ENCODE measurements at regions not wholly inside any gene's neighbourhood (a gene's known extent, or its start where the extent isn't known, plus 50 kb on each side); places are given as distances from the start of the nearest gene placed in this dataset.
"Not testable (repeated sequence)": the region's sequence is repeated elsewhere in the genome, so short reads cannot be mapped to it uniquely, and the experiment has no call there.

- no peak overlapping the region for H2BK20ac ChIP-seq (ENCODE audit: low read depth, low read length)
- no peak overlapping the region for H3K14ac ChIP-seq (replicated peaks; ENCODE audit: low read depth, low read length)
- H4K20me1 ChIP-seq (ENCODE audit: insufficient read depth, low read length), result no peaks in the 10 kb centered on the region
- no peak overlapping the region for H2AFZ ChIP-seq (replicated peaks; ENCODE audit: low read length, poor library complexity)
- no peak for TF ChIP-seq RFX5 (IDR thresholded peaks at IDR 0.05; ENCODE audit: low read depth, low read length)
- no peak for TF ChIP-seq BHLHE40 (IDR thresholded peaks at IDR 0.05; ENCODE audit: low read depth, low read length)
- no peak for TF ChIP-seq MAZ (IDR thresholded peaks at IDR 0.05; ENCODE audit: borderline replicate concordance, low read depth, low read length)
- no peak overlapping the region for H3K23ac ChIP-seq (ENCODE audit: low read depth, low read length)
- no peak overlapping the region for H3K27ac ChIP-seq (ENCODE audit: insufficient read depth, low read length)
- H3K4ac ChIP-seq (ENCODE audit: low read depth, low read length), result no peak overlapping the region
- POLR2A ChIA-PET (ENCODE audit: unreplicated experiment), result no interaction called here
- BruUV-seq (replicated peaks), result no TSS peak
- H3K18ac ChIP-seq (ENCODE audit: low read depth, low read length), result no peak overlapping the region
- no peak for DNase-seq
- peaks cover 17% of the 10 kb centered on the region for H3K9me3 ChIP-seq (ENCODE audit: control insufficient read depth, insufficient read depth, low read length)
- H2BK15ac ChIP-seq (ENCODE audit: low read depth, low read length), result no peak overlapping the region
- no peaks in the 10 kb centered on the region for H3K27me3 ChIP-seq (ENCODE audit: control insufficient read depth, insufficient read depth, low read length)
- no peak overlapping the region for H3K9ac ChIP-seq (ENCODE audit: low read depth, low read length)
- intact Hi-C loops (cut with micrococcal nuclease) (no loop called here), dilution Hi-C loops (cut with HindIII; ENCODE audit: low sequenced_read_pairs, unreplicated experiment) (no loop called here), in situ Hi-C loops (cut with MboI; ENCODE audit: low sequenced_read_pairs) (no loop called here)
- H3K36me3 ChIP-seq (ENCODE audit: control insufficient read depth, insufficient read depth, low read length), result no peaks in the 10 kb centered on the region
- H3K79me1 ChIP-seq (ENCODE audit: low read depth in 1 of 2, low read length in 2 of 2), result no peaks in the 10 kb centered on the region
- no peaks in the 10 kb centered on the region for H3K4me1 ChIP-seq (ENCODE audit: control insufficient read depth, insufficient read depth, low read length)
- H2AK5ac ChIP-seq (ENCODE audit: low read depth, low read length), result no peak overlapping the region
- no peak for ATAC-seq (ENCODE audit: low read depth)
- no peak overlapping the region for H2BK5ac ChIP-seq (ENCODE audit: low read depth, low read length, poor library complexity, severe bottlenecking)
- no peak overlapping the region for H3K56ac ChIP-seq (ENCODE audit: extremely low read depth, insufficient read depth, low read length)
- H3K4me2 ChIP-seq (ENCODE audit: low read depth, low read length), result no peak overlapping the region
- no peak overlapping the region for H4K91ac ChIP-seq (ENCODE audit: insufficient read depth, low read depth, low read length)
- no peaks in the 10 kb centered on the region for H3K9me1 ChIP-seq (ENCODE audit: insufficient read depth, low read length)
- WGBS, 2 experiments (ENCODE audit: extremely low coverage in 2 of 2, insufficient read length in 1 of 2), result no CpG with 5 or more reads among the region's 1 CpG
- H4K8ac ChIP-seq (ENCODE audit: low read depth in 2 of 2, low read length in 2 of 2), result no peak overlapping the region
- CTCF ChIA-PET, result no interaction called here
- H3K4me3 ChIP-seq (ENCODE audit: insufficient read depth, low read depth, low read length), result no peak overlapping the region
- H2AK9ac ChIP-seq (replicated peaks; ENCODE audit: low read depth, low read length, poor library complexity), result no peak overlapping the region
- H2BK120ac ChIP-seq (ENCODE audit: low read depth, low read length), result no peak overlapping the region
- H4K5ac ChIP-seq (ENCODE audit: low read depth, low read length), result no peak overlapping the region
Observed at GRCh38 chr2:89851583-89851905, 1160.1 kb downstream of the RPIA start.

GRCh38 chr2:89853427-89853826 is 1162.0 kb downstream of the RPIA start:
- H3K27me3 ChIP-seq (ENCODE audit: control insufficient read depth, insufficient read depth, low read length); H4K20me1 ChIP-seq (ENCODE audit: insufficient read depth, low read length); H3K9ac ChIP-seq (ENCODE audit: low read depth, low read length); H3K9me1 ChIP-seq (ENCODE audit: insufficient read depth, low read length); H3K4me3 ChIP-seq (ENCODE audit: insufficient read depth, low read depth, low read length); H3K36me3 ChIP-seq (ENCODE audit: control insufficient read depth, insufficient read depth, low read length); H4K8ac ChIP-seq (ENCODE audit: low read depth in 2 of 2, low read length in 2 of 2); H2BK20ac ChIP-seq (ENCODE audit: low read depth, low read length); H3K27ac ChIP-seq (ENCODE audit: insufficient read depth, low read length); H2BK5ac ChIP-seq (ENCODE audit: low read depth, low read length, poor library complexity, severe bottlenecking); POLR2A ChIA-PET (ENCODE audit: unreplicated experiment); intact Hi-C loops (cut with micrococcal nuclease); H3K4me2 ChIP-seq (ENCODE audit: low read depth, low read length); H3K56ac ChIP-seq (ENCODE audit: extremely low read depth, insufficient read depth, low read length); H3K4me1 ChIP-seq (ENCODE audit: control insufficient read depth, insufficient read depth, low read length); H4K91ac ChIP-seq (ENCODE audit: insufficient read depth, low read depth, low read length); DNase-seq; H3K4ac ChIP-seq (ENCODE audit: low read depth, low read length); CTCF ChIA-PET; H3K14ac ChIP-seq (replicated peaks; ENCODE audit: low read depth, low read length); H3K23ac ChIP-seq (ENCODE audit: low read depth, low read length); in situ Hi-C loops (cut with MboI; ENCODE audit: low sequenced_read_pairs); BruUV-seq (replicated peaks); H2AK9ac ChIP-seq (replicated peaks; ENCODE audit: low read depth, low read length, poor library complexity); H2BK120ac ChIP-seq (ENCODE audit: low read depth, low read length); H2BK15ac ChIP-seq (ENCODE audit: low read depth, low read length); dilution Hi-C loops (cut with HindIII; ENCODE audit: low sequenced_read_pairs, unreplicated experiment); H2AK5ac ChIP-seq (ENCODE audit: low read depth, low read length); H4K5ac ChIP-seq (ENCODE audit: low read depth, low read length); H3K79me1 ChIP-seq (ENCODE audit: low read depth in 1 of 2, low read length in 2 of 2); H2AFZ ChIP-seq (replicated peaks; ENCODE audit: low read length, poor library complexity); H3K18ac ChIP-seq (ENCODE audit: low read depth, low read length); ATAC-seq (ENCODE audit: low read depth): not testable (repeated sequence)
- no CpG with 5 or more reads among the region's 1 CpG for WGBS, 2 experiments (ENCODE audit: extremely low coverage in 2 of 2, insufficient read length in 1 of 2)
- peaks cover 13% of the 10 kb centered on the region for H3K9me3 ChIP-seq (ENCODE audit: control insufficient read depth, insufficient read depth, low read length)
